Activated CD4-positive, alpha-beta T cell treated with anti-CD3 and anti-CD28 coated beads, Interleukin-10, Interleukin-2, amounts not matched to agents 100 ng/mL and 50 ng/mL, durations not matched to agents 16 hours and 8 hours (primary cell): ENCODE measurements at regions not wholly inside any gene's neighbourhood (a gene's known extent, or its start where the extent isn't known, plus 50 kb on each side); places are given as distances from the start of the nearest gene placed in this dataset.

ENCODE experiments used
- DNase-seq: peaks from one replicate; pipeline ENCODE4 v3.0.0-alpha.2; 2020

DNA sequence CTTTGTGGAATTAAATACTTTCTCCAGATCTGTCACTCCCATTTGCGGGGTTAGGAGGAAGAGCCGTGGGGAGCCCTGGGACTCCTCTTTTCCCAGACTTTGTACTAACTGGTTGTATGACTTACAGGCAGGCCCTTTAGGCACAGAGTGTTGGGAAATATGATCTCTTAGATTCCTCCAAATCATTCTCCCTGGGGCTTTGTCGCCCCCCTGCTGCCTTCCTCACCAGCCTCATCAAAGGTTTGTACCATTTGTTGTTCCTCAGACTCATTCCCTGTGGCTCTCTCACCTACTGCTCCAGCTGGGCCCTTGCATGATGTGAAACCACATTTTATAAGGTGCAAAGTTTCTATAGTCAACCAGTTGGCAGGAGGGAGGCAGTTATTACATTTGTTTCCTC is 56.4 kb downstream of the CRYGS start:
- DNase-seq = no peak

DNA sequence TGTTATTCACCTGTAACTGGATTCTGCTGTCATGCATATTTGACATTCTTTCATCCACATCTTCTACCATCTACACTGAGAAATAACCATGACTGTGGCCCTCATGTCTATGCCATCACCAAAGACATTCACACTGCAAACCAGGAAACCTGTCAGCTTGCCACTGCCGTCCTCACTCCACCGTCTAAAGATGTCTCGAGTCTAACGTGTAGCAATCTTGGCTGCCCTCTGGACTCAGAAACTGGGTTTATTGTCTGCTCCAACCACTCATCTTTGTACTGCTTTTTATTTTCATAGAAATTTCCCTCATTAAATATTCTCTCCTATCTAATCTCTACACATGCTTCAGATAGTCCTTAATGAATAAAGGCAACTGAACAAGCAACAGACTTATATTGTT is 57.1 kb downstream of the CRYGS start:
- no peak for DNase-seq

DNA sequence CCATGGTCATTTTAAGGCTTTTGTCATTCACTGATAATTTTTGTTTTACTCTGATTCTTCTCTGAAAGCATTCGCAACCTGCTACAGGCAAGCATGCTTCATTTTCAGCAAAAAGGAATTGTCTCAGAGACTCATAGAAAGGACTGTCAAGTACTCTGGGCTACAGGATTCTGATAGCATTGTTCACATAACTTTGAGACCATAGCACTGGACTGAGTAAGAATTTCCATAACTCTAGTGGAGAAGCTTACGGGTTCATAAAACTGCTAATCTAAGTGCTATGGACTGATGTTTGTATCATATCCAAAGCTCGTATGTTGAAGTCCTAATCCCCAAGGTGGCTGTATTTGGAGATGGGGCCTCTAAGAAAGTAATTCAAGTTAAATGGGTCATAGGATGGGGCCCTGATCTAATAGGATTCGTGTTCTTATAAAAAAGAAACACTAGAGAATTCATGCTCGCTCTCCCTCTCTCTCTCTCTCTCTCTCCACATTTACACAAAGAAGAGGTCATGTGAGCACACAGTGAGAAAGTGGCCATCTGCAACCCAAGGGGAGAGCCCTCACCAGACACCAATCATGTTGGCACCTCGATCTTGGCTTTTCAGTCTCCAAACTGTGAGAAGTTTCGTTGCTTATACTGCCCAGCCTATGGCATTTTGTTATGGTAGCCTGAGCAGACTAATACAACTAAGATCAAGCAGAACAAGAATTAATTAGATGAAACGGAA is 60.4 kb downstream of the CRYGS start:
- no peak for DNase-seq

DNA sequence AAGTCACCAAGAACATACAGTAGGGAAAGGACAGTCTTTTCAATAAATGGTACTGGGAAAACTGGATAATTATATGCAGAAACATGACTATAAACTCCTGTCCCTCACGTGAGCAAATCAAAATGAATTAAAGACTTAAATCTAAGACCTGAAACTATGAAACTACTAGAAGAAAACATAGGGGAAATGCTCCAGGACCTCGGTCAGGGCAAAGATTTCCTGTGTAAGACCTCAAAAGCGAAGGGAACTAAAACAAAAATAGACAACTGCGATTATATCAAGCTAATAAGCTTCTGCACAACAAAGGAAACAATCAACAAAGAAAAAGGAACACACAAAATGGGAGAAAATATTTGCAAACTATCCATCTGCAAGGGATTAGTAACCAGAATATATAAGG is 62.7 kb downstream of the CRYGS start:
- DNase-seq = no peak

DNA sequence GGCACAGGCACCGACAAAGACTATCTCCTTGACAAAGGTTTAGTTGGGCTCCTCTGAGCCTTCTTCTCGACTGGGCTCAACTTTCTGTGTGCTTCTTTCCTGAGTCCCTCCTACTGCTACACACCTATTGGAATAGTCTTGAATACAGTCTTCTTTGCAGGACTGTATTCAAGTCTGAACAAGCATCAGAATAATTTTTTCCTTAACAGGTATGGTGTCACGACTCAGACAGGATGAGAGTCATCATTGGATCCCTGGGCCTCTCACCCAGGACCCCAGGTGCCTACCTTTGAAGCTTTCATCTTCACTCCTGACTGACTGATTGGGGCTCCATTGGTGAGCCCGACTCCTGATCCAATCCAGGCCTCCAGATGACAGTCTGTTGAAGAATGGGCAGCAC is 66.3 kb downstream of the CRYGS start:
- DNase-seq = no peak

- no peak for DNase-seq
These were observed 67.1 kb downstream of the CRYGS start for GRCh38 chr3:186477033-186477432.

DNA sequence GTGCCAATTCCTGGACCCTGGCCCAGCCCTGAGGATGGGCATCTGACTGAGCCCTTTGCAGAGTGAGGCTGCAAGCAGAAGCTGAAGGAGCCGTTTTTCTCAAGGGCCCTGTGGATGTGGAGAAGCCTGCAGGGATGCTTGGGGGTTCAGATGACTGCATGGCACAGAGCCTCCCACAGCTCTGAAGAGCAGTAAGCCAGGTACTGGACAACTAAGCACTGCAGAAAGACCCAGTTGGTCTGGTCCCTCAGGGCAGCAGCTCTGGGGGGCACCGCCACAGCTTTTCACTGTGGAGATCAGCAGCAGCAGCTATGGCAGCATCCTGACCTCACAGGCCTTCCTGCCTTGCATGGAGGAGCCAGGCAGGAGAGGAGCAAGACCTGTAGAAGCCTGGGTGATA is 67.6 kb downstream of the CRYGS start:
- DNase-seq = no peak

- DNase-seq = no peak
These were observed 68.1 kb downstream of the CRYGS start for GRCh38 chr3:186476044-186476468.

- DNase-seq = no peak
These were observed 71.0 kb downstream of the CRYGS start for GRCh38 chr3:186473166-186473565.

DNA sequence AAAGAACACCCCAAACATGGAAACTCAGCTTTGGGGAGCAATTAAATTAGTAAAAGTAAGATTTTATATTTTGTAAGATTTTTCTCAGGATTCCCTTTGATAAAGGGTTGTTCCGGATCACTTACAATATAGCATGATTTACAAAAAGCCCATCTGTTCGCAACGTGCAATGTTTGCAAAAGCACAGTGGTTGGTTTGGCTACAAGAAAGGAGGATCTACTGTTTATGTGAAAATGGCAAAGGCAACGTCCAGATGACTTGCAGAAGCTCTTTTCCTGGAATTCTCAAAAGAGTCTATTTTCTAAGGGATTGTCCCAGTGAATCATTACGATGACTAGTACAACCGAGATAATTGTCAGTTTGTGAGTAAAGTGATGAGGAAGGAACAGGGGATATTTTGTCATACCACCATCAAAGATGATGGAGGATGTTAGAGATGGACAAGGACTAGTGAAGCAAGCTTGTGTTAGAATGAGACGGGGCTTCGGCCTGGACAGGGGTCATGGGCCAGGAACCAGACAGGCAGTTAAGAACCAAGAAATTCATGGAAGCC is 71.6 kb downstream of the CRYGS start:
- DNase-seq = no peak

GRCh38 chr3:186471771-186472170 is 72.4 kb downstream of the CRYGS start:
- DNase-seq = no peak

GRCh38 chr3:186469525-186469924 is 74.7 kb downstream of the CRYGS start:
- no peak for DNase-seq

GRCh38 chr3:186467969-186468368 is 76.2 kb downstream of the CRYGS start:
- DNase-seq = no peak

GRCh38 chr3:186466391-186466974 is 77.7 kb downstream of the CRYGS start:
- DNase-seq = no peak

- DNase-seq = no peak
These were observed 78.7 kb downstream of the CRYGS start for GRCh38 chr3:186465508-186465907.

DNA sequence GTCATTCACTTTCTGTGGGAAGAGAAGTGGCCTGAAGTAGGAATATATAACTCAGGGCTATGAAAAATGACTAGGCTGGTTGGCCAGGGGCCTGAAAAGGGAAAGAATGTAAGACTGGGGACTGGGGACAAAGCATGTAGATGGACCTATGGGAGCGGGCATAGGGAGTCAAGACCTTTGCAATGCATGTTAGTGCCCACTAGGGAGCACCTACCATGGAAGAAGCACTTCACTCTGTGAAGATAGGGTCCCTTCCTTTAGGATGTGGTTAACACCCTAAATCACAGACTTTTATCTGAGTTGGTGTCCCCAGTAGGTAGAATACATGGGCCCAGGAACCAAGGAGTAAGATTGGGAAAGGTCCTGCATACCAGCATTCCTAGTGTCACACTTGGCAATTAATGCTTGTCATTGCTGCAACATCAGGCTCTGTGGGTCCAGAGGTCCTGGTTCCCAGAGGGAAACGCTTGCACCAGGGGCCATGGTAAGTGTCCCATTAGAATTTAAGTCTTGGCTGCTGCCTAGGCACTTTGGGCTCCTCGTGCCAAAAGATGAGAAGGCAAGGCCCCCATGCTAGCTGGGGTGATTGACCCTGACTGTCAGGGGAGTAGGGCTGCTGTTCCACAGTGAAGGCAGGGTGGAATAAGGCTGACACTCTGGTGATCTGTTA is 79.6 kb downstream of the CRYGS start:
- DNase-seq = no peak

DNA sequence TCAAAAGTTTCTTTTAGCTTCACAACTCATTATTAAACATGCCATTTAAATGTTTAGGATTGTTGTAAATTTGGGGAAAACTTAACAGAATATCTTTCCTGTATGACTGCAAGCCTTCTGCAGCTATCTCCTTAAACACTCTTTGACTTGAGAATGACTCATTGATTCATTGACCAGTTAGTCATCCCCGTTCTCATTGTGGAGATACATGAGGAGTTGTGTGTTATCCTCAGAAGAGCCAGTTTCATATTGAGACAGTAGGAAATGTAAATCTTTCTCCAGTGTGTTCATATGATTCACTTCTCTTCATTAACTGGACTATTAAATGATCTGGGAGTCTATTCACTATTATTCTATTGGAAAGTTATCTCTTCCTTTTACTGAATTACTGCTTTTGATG is 83.0 kb downstream of the CRYGS start:
- DNase-seq = peak; percentile 54

DNA sequence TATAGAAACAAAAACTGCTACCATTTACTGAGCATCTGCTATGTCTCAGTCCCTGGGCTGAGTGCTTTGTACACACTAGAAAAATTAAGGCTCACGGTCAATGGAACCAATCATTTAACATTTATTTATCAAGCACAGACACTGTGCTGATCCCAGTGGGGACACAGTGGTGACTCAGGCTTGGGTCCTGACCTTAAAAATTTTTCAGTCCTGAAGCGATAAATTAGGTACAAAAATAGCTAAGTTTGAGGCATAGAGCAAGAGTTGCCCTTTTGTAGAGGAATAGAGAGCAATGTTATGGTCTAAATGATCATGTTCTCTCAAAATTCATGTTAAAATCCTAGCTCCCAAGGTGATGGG is 85.1 kb downstream of the CRYGS start:
- no peak for DNase-seq

DNA sequence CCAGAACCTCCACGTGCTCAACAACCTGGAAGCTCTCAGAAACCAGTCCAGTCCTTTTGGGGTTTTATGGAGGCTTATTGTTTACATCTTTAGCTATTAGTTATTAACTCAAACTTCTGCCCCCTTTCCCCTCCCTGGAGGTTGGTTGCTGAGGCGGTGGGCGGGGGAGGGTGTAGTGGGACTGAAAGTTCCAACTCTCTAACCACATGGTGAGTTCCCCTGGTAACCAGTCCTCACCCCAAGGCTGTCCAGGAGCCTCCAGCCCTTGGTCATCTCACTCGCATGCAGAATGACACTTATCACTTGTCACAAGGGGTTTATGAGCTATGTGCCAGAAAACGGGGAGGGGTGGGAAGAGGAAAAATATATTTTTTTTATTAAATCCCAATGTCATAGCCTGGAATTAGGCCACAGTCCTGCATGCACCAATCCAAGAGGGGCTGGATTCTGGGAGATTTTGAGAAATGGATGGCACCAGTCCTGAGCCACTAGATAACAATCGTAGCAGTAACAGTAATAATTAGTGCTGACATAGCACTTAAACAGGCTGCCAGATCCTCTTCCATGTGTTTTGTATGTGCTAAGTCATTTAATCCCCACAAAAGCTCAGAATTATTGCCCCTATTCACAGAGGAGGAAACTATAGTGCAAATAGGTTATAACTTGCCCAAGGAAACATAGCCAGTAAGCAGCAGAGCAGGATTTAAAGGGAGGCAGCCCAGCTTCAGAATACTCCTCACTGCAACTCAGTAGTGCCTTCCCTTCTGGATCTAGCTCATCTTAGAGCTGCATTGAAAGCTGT is 85.7 kb downstream of the CRYGS start:
- DNase-seq = no peak

- no peak for DNase-seq
These were observed 86.9 kb downstream of the CRYGS start for GRCh38 chr3:186457236-186457635.

DNA sequence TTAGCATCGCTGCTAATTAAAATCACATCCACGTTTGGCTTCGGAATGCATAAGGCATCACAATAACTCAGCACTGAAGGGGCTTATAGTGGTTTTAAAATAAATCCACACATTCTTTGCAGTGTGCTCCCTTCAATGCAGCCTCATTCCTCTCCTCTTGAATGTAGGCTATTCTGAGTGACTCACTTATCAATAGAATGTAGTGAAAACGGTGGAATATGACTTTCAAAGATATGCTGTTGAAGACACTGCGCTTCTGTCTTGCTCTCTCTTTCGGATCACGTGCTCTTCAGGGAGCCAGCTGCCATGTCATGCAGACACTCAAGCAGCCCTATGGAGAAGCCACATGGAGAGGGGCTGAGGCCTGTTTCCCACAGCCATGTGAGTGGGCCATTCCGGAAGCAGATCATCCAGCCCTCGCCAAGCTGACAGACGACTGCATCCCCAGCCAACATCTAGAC is 87.4 kb downstream of the CRYGS start:
- no peak for DNase-seq

GRCh38 chr3:186454881-186455703 is 89.1 kb downstream of the CRYGS start:
- DNase-seq = no peak
